ENCODE measurements at regions not wholly inside any gene's neighbourhood (a gene's known extent, or its start where the extent isn't known, plus 50 kb on each side); places are given as distances from the start of the nearest gene placed in this dataset.

DNA sequence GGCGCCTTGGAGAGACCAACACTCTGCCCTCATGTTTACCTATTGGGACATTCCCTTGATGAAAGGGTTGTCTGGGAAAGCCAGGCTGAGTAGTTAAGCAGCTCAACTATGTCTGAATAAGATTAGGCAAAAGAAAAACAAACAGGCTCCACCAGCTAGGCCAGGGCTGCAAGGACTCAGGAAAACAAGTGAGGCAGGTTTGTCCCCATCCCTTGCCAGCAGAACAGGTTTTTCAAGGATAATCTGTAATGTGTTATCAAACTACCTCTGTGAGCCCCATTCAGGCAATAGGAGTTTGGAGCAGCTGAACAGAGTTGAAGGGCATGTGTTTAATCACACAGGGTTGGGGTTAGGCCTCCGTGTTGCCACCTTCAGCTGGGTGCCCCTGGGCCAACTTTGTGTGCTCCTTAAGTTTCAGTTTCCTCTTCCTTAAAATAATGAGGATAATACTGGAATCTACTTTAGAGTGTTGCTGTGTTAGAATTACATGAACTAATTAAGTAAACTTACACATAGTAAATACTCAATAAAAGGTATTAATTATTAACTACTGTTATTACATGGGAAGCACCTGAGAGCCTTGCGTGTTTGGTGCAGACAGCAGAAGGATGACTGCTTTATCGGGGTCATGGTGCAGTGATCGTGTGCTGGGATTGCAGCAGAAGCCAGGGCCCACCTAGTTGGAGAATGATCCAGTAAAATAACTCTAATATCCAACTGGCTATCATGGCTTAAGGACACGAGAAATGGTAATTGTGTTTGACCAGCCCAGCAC is 72.1 kb upstream of the ATP10B start:
- intact Hi-C loops (cut with DNase I, micrococcal nuclease), result no loop called here
- ATAC-seq (peak; percentile 81), DNase-seq (peak; percentile 71 to 81)

DNA sequence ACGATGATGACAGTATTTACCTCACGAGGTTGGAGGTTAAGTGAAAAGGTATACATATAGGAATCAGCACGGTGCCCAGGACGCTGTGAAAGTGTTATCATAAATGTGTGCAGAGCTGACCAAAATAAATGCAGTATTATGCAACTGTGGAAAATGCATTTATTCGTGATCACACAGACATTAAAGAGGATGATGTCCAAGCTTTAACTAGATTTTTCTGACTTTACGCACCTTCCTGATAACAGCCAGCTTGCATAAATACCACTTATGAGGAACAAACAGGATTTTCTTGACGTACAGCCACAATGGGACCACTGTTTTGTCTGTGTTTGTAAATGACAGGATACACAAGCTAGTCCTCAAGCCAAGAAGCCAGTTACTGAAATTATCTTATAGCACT is 71.4 kb upstream of the ATP10B start:
- intact Hi-C loops (cut with DNase I, micrococcal nuclease), result no loop called here
- ATAC-seq, result no peak

GRCh38 chr5:160922311-160922710 is 70.3 kb upstream of the ATP10B start:
- DNase-seq (no peak), ATAC-seq (no peak)
- intact Hi-C loops (cut with DNase I, micrococcal nuclease), result no loop called here

More for the DNA sequence above, 71.4 kb upstream of the ATP10B start:
- no peak for DNase-seq

GRCh38 chr5:160921423-160922285 is 69.6 kb upstream of the ATP10B start:
- intact Hi-C loops (cut with DNase I, micrococcal nuclease), result no loop called here
- DNase-seq (no peak), ATAC-seq (no peak)

DNA sequence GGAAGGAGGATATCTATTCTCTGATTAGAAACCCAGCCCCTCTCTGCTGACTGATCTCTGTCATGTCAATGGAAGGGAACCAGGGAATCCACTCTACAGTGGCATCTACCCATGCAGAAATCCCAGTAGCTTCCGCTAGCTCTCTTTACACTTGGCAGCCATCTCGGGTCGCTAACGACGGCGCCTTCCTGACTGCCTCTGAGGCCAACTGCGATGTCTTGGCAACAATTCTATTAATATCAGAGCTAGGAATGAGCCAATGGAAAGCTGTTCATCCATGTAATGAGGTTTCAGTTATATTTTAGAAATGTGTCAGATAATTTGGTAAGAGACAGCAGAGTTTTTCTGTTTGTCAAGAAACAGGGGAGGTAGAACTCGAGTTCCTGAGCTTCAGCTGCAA is 67.6 kb upstream of the ATP10B start:
- ATAC-seq (no peak), DNase-seq (no peak)
- intact Hi-C loops (cut with DNase I, micrococcal nuclease), result no loop called here

- ATAC-seq (no peak), DNase-seq (no peak)
- intact Hi-C loops (cut with DNase I, micrococcal nuclease), result no loop called here
Measured at GRCh38 chr5:160918386-160918785, 66.4 kb upstream of the ATP10B start.

GRCh38 chr5:160906090-160906489 is 54.1 kb upstream of the ATP10B start:
- DNase-seq (no peak), ATAC-seq (peak; percentile 77)
- intact Hi-C loops (cut with DNase I, micrococcal nuclease), result no loop called here

DNA sequence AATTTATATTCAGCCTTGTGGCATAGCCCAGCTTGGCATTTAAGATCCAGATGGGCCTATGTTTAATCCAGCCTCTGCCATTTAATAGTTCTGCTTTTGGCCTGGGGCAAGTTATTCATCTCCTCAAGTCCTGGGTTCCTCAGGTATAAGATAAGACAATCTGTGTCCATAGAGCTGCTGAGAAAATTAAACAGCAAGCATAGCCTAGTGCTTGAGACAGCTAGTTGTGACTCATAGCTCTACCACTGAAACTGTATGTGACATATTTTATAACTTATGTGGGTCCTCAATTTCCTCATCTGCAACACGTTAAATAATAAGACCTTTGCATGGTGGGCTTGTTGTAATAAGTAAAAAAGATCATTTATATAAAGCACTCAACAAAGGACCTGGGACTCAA is 53.3 kb upstream of the ATP10B start:
- ATAC-seq (no peak), DNase-seq (no peak)
- intact Hi-C loops (cut with DNase I, micrococcal nuclease), result no loop called here

DNA sequence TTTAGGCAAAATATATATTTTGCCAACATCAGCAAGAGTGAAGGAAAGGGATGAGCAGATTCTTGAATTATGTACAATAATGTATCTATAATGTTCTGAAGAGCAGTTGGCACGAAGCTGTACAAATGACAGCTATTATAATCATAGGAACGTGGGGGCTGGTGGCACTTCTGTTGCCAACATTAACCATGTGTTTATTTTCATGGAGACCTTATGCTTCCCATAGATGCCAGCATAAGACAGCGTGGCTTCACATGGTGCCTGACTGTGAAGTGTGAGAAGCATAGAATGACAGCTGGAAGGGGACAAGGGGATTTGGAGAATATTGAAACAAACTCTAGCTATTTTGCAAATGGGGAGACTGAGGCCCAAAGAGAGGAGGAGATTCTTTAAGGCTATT is 52.6 kb upstream of the ATP10B start:
- intact Hi-C loops (cut with DNase I, micrococcal nuclease), result no loop called here
- ATAC-seq (no peak), DNase-seq (no peak)

DNA sequence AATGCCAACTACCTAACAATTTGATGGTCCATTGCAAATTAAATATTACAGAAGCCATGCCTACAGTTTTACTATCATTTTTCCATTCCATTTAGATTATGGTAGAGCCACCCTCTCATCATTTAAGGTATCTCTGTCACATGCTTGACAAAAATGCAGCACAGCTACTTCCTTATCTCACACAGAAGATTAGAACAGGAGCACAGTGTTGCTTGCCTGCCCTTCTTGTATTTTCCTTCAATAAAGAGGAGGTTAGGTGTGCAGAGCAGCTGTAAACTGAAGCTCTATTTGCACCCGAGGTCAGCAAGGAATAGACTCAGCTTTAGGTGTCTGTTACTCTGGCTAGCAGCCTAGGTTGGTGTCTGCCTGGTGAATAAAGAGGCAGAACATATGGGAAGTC is 51.5 kb upstream of the ATP10B start:
- DNase-seq, result no peak
- ATAC-seq, result peak; percentile 38
- intact Hi-C loops (cut with DNase I, micrococcal nuclease), result no loop called here

DNA sequence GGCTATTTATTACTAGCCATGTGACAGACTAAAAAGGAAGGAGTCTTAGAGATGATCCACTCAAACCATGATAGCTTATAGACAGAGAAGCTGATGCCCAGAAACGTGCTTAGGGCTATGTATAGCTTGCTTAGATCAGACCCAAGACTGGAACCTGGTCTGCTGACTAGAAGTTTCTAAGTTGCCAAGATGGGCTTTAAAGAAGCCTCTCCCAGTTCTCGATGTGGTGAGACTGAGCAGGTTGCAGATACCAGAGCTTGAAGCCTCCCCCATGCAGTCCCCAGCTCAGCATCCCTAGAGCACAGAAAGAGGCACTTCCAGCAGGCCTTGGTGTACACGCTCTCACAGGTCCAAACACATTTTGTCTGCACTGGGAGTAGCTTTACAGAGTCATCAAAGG is 51.1 kb upstream of the ATP10B start:
- intact Hi-C loops (cut with DNase I, micrococcal nuclease), result no loop called here
- ATAC-seq, result no peak
- no peak for DNase-seq

All from left colon (tissue), 2 donors.